ENCODE measurements at regions not wholly inside any gene's neighbourhood (a gene's known extent, or its start where the extent isn't known, plus 50 kb on each side); places are given as distances from the start of the nearest gene placed in this dataset.

GRCh38 chr2:21821672-21822227 is 698.0 kb downstream of the TDRD15 start (continued):
- TF ChIP-seq ZFP3 (tag by site-specific recombination; IDR thresholded peaks at IDR 0.05; ENCODE audit: low read depth) (no peak), HOXA7 (CRISPR knock-in tag; IDR thresholded peaks at IDR 0.05; ENCODE audit: borderline replicate concordance) (no peak), ZNF830 (tag by site-specific recombination; IDR thresholded peaks at IDR 0.05; ENCODE audit: low read depth) (no peak), ZNF37A (tag by site-specific recombination; IDR thresholded peaks at IDR 0.05) (no peak), ZNF211 (tag by site-specific recombination; IDR thresholded peaks at IDR 0.05; ENCODE audit: low read depth) (no peak)

- H3K36me3 ChIP-seq (ENCODE audit: control insufficient read depth in 2 of 2, insufficient read depth in 1 of 2, low read length in 2 of 2) = no peaks in the 10 kb centered on the region
- CTCF ChIA-PET = interaction anchor here (0.6 kb wide), 1 partner anchor 875 kb away, joined by 3 read pairs; no protein-coding TSS in a partner anchor
- TF ChIP-seq HOXC10 (CRISPR knock-in tag; IDR thresholded peaks at IDR 0.05) (no peak), ZNF239 (tag by site-specific recombination; IDR thresholded peaks at IDR 0.05) (no peak), ZNF48 (tag by site-specific recombination; IDR thresholded peaks at IDR 0.05) (no peak), ZBTB10 (tag by site-specific recombination; IDR thresholded peaks at IDR 0.05) (no peak), SP2 (tag by site-specific recombination; IDR thresholded peaks at IDR 0.05) (no peak)
- no peaks in the 10 kb centered on the region for H3K4me1 ChIP-seq (ENCODE audit: control insufficient read depth, insufficient read depth, low read length)
- no peak overlapping the region for H3K27ac ChIP-seq (ENCODE audit: extremely low read depth, low read depth, low read length)
- no peak overlapping the region for H3K4me3 ChIP-seq (ENCODE audit: low read depth, low read length)
- H3K9me3 ChIP-seq (ENCODE audit: control insufficient read depth, insufficient read depth, low read depth, low read length) = no peaks in the 10 kb centered on the region
- POLR2A ChIA-PET = no interaction called here
Measured at GRCh38 chr2:21822505-21822904, 698.7 kb downstream of the TDRD15 start.

GRCh38 chr2:21833767-21834166 is 710.0 kb downstream of the TDRD15 start:
- Histone ChIP-seq H3K4me3 (ENCODE audit: low read depth, low read length) (no peak overlapping the region), H3K27ac (ENCODE audit: extremely low read depth, low read depth, low read length) (no peak overlapping the region), H3K36me3 (ENCODE audit: control insufficient read depth in 2 of 2, insufficient read depth in 1 of 2, low read length in 2 of 2) (no peaks in the 10 kb centered on the region), H3K9me3 (ENCODE audit: control insufficient read depth, insufficient read depth, low read depth, low read length) (no peaks in the 10 kb centered on the region), H3K4me1 (ENCODE audit: control insufficient read depth, insufficient read depth, low read length) (no peaks in the 10 kb centered on the region)
- CTCF ChIA-PET = interaction anchor here (1.3 kb wide), 1 partner anchor 412 kb away, joined by 4 read pairs; no protein-coding TSS in a partner anchor
- no peak for TF ChIP-seq ZIC2 (tag by site-specific recombination; IDR thresholded peaks at IDR 0.05)
- no peak for TF ChIP-seq SCRT1 (tag by site-specific recombination; IDR thresholded peaks at IDR 0.05; ENCODE audit: borderline replicate concordance)
- no peak for TF ChIP-seq ZBTB10 (tag by site-specific recombination; IDR thresholded peaks at IDR 0.05)
- no peak for TF ChIP-seq ZNF658 (tag by site-specific recombination; IDR thresholded peaks at IDR 0.05)
- no peak for TF ChIP-seq ZNF621 (tag by site-specific recombination; IDR thresholded peaks at IDR 0.05)
- TF ChIP-seq EGR2 (tag by site-specific recombination; IDR thresholded peaks at IDR 0.05; ENCODE audit: low read depth) = no peak
- TF ChIP-seq ZNF792 (tag by site-specific recombination; IDR thresholded peaks at IDR 0.05) = no peak
- no peak for TF ChIP-seq ZNF670 (tag by site-specific recombination; IDR thresholded peaks at IDR 0.05; ENCODE audit: low read depth)
- TF ChIP-seq, protein P1, sequence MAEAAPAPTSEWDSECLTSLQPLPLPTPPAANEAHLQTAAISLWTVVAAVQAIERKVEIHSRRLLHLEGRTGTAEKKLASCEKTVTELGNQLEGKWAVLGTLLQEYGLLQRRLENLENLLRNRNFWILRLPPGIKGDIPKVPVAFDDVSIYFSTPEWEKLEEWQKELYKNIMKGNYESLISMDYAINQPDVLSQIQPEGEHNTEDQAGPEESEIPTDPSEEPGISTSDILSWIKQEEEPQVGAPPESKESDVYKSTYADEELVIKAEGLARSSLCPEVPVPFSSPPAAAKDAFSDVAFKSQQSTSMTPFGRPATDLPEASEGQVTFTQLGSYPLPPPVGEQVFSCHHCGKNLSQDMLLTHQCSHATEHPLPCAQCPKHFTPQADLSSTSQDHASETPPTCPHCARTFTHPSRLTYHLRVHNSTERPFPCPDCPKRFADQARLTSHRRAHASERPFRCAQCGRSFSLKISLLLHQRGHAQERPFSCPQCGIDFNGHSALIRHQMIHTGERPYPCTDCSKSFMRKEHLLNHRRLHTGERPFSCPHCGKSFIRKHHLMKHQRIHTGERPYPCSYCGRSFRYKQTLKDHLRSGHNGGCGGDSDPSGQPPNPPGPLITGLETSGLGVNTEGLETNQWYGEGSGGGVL (tag by site-specific recombination; IDR thresholded peaks at IDR 0.05) = no peak
- no peak for TF ChIP-seq ZNF433 (tag by site-specific recombination; IDR thresholded peaks at IDR 0.05; ENCODE audit: low read depth)
- TF ChIP-seq, protein P2, sequence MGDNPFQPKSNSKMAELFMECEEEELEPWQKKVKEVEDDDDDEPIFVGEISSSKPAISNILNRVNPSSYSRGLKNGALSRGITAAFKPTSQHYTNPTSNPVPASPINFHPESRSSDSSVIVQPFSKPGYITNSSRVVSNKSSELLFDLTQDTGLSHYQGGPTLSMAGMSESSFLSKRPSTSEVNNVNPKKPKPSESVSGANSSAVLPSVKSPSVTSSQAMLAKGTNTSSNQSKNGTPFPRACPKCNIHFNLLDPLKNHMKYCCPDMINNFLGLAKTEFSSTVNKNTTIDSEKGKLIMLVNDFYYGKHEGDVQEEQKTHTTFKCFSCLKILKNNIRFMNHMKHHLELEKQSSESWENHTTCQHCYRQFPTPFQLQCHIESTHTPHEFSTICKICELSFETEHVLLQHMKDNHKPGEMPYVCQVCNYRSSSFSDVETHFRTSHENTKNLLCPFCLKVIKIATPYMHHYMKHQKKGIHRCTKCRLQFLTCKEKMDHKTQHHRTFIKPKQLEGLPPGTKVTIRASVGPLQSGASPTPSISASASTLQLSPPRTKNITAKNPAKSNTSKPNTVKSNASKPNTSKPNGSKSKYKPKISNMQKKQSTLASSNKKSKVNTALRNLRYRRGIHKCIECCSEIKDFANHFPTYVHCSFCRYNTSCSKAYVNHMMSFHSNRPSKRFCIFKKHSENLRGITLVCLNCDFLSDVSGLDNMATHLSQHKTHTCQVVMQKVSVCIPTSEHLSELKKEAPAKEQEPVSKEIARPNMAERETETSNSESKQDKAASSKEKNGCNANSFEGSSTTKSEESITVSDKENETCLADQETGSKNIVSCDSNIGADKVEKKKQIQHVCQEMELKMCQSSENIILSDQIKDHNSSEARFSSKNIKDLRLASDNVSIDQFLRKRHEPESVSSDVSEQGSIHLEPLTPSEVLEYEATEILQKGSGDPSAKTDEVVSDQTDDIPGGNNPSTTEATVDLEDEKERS (tag by site-specific recombination; IDR thresholded peaks at IDR 0.05) = no peak
- no peak for TF ChIP-seq ZBTB1 (tag by site-specific recombination; IDR thresholded peaks at IDR 0.05)
- no peak for TF ChIP-seq WT1 (tag by site-specific recombination; IDR thresholded peaks at IDR 0.05)
- TF ChIP-seq MZF1 (tag by site-specific recombination; IDR thresholded peaks at IDR 0.05; ENCODE audit: borderline replicate concordance) = no peak
- POLR2A ChIA-PET = no interaction called here

Data from HEK293 (cell line).